Neuronal stem cell (in vitro differentiated cells): ENCODE measurements at regions not wholly inside any gene's neighbourhood (a gene's known extent, or its start where the extent isn't known, plus 50 kb on each side); places are given as distances from the start of the nearest gene placed in this dataset.

Experiments used
- DNase-seq: peaks from one replicate; pipeline ENCODE4 v3.0.0-alpha.2; 2013; ENCODE audit warnings: low spot score
- H2AFZ ChIP-seq: one replicate; pipeline ENCODE4 v1.6.1; 2013; ENCODE audit warnings: mild to moderate bottlenecking, low read length, inconsistent platforms
- H2AK5ac ChIP-seq: 2 replicates; pipeline ENCODE4 v1.6.1; 2013; ENCODE audit warnings: low read depth, mild to moderate bottlenecking, inconsistent platforms, low read length, moderate library complexity, mixed read lengths
- H2BK120ac ChIP-seq: 2 replicates; pipeline ENCODE4 v1.6.1; 2013; ENCODE audit warnings: low read depth, mild to moderate bottlenecking, inconsistent platforms, low read length, moderate library complexity, mixed read lengths
- H2BK12ac ChIP-seq: one replicate; pipeline ENCODE4 v1.6.1; 2013; ENCODE audit warnings: low read length, inconsistent platforms
- H2BK15ac ChIP-seq: 2 replicates; pipeline ENCODE4 v1.6.1; 2013; ENCODE audit warnings: mild to moderate bottlenecking, low read length, inconsistent platforms, mixed read lengths
- H2BK5ac ChIP-seq: one replicate; pipeline ENCODE4 v1.6.1; 2013; ENCODE audit warnings: inconsistent platforms, mild to moderate bottlenecking, low read length, moderate library complexity
- H3K14ac ChIP-seq: one replicate; pipeline ENCODE4 v1.6.1; 2013; ENCODE audit warnings: low read length, inconsistent platforms
- H3K18ac ChIP-seq: 2 replicates; pipeline ENCODE4 v1.6.1; 2013; ENCODE audit warnings: low read length, inconsistent platforms
- H3K23ac ChIP-seq: 2 replicates; pipeline ENCODE4 v1.6.1; 2013; ENCODE audit warnings: low read depth, mild to moderate bottlenecking, mixed read lengths, low read length, inconsistent platforms; ENCODE audit not compliant: poor library complexity
- H3K27ac ChIP-seq: replicated peaks from 3 replicates; pipeline ENCODE4 v1.5.1; 2013; ENCODE audit warnings: low read length, inconsistent platforms
- H3K27me3 ChIP-seq, 3 experiments: 2 replicates each; pipeline ENCODE4 v1.6.1; 2013; ENCODE audit warnings: low read length in 3 of 3, mild to moderate bottlenecking in 2 of 3, inconsistent platforms in 1 of 3, low read depth in 1 of 3, mixed read lengths in 1 of 3, moderate library complexity in 1 of 3; ENCODE audit not compliant: control insufficient read depth in 3 of 3, insufficient read depth in 3 of 3
- H3K36me3 ChIP-seq, 2 donors: replicated peaks in 1 of 2; 2 replicates each; pipeline ENCODE4 v1.6.1; 2013; ENCODE audit warnings: low read length in 2 of 2; ENCODE audit not compliant: control insufficient read depth in 2 of 2, insufficient read depth in 2 of 2
- H3K4ac ChIP-seq: 2 replicates; pipeline ENCODE4 v1.6.1; 2013; ENCODE audit warnings: inconsistent platforms, mild to moderate bottlenecking, low read length, moderate library complexity
- H3K4me1 ChIP-seq, 2 donors: 1 replicate in 1 of 2; 2 replicates in 1 of 2; pipeline ENCODE4 v1.6.1; 2013; ENCODE audit warnings: low read length in 2 of 2, low read depth in 1 of 2; ENCODE audit not compliant: control insufficient read depth in 2 of 2, insufficient read depth in 1 of 2
- H3K4me2 ChIP-seq: one replicate; pipeline ENCODE4 v1.6.1; 2013; ENCODE audit warnings: mild to moderate bottlenecking, low read length, inconsistent platforms; ENCODE audit not compliant: insufficient read depth, poor library complexity, severe bottlenecking
- H3K4me3 ChIP-seq, 2 donors: 2 replicates each; pipeline ENCODE4 v1.5.1; 2013; ENCODE audit warnings: low read length in 2 of 2, mild to moderate bottlenecking in 2 of 2, inconsistent platforms in 1 of 2, moderate library complexity in 1 of 2
- H3K79me1 ChIP-seq: one replicate; pipeline ENCODE4 v1.6.1; 2013; ENCODE audit warnings: low read depth, mild to moderate bottlenecking, inconsistent platforms, low read length, moderate library complexity
- H3K9ac ChIP-seq: one replicate; pipeline ENCODE4 v1.6.1; 2013; ENCODE audit warnings: mild to moderate bottlenecking, low read depth, low read length, inconsistent platforms; ENCODE audit not compliant: poor library complexity
- H3K9me3 ChIP-seq, 2 donors: replicated peaks in 1 of 2; 2 replicates each; pipeline versions ENCODE3 to v1.6.1; 2013; ENCODE audit warnings: low read length in 2 of 2, mild to moderate bottlenecking in 2 of 2, inconsistent platforms in 1 of 2, low read depth in 1 of 2, mixed read lengths in 1 of 2, moderate library complexity in 1 of 2; ENCODE audit not compliant: control insufficient read depth in 2 of 2, insufficient read depth in 1 of 2
- H4K8ac ChIP-seq: one replicate; pipeline ENCODE4 v1.6.1; 2013; ENCODE audit warnings: low read depth, mild to moderate bottlenecking, inconsistent platforms, low read length, moderate library complexity
- H4K91ac ChIP-seq: one replicate; pipeline ENCODE4 v1.6.1; 2013; ENCODE audit warnings: low read length, low read depth, mild to moderate bottlenecking, inconsistent platforms; ENCODE audit not compliant: poor library complexity
- WGBS, 2 donors: extraction: QIAGEN DNeasy Blood & Tissue Kit; methylation state at CpG; one replicate each; pipeline ENCODE4 v1.1.7; 2013; ENCODE audit warnings: missing lambda C conversion rate in 2 of 2, mixed read lengths in 1 of 2; ENCODE audit not compliant: insufficient read length in 2 of 2, insufficient replicate concordance in 1 of 2; ENCODE audit errors: extremely low coverage in 2 of 2; 5-methylcytosine and 5-hydroxymethylcytosine counted together

GRCh38 chr4:1559896-1560650 is 124.0 kb downstream of the FAM53A start:
- no peak overlapping the region for H3K4me2 ChIP-seq
- WGBS, 2 donors, result no CpG with 5 or more reads among the region's 40 CpGs
- peak overlapping the region; percentile 74 for H3K18ac ChIP-seq

GRCh38 chr4:1558205-1558604 is 125.9 kb downstream of the FAM53A start:
- Histone ChIP-seq H3K23ac (no peak overlapping the region), H3K4ac (no peak overlapping the region), H3K79me1 (no peaks in the 10 kb centered on the region), H3K4me1 (peaks cover 0 to 2% of the 10 kb centered on the region in 2 donors), H3K18ac (peak overlapping the region; percentile 52), H2BK12ac (peak overlapping the region; percentile 73), H2BK5ac (no peak overlapping the region), H3K14ac (no peak overlapping the region), H3K4me3 (no peak overlapping the region), H3K9me3 (no peaks in the 10 kb centered on the region), H2AFZ (no peak overlapping the region), H3K27me3 (peaks cover 0 to 41% (median 2%) of the 10 kb centered on the region in 3 experiments), H2BK120ac (no peak overlapping the region), H2AK5ac (peak overlapping the region; percentile 88), H4K91ac (no peak overlapping the region), H3K9ac (no peak overlapping the region), H4K8ac (no peak overlapping the region), H3K27ac (no peak overlapping the region), H3K4me2 (no peak overlapping the region), H3K36me3 (no peaks in the 10 kb centered on the region), H2BK15ac (no peak overlapping the region)
- DNase-seq, result no peak
- no CpG with 5 or more reads among the region's 10 CpGs for WGBS, 2 donors

More at GRCh38 chr4:1559896-1560650, 124.0 kb downstream of the FAM53A start:
- Histone ChIP-seq H3K14ac (no peak overlapping the region), H2BK15ac (peak overlapping the region; percentile 58), H4K91ac (no peak overlapping the region), H2BK120ac (no peak overlapping the region), H2BK12ac (no peak overlapping the region), H2BK5ac (peak overlapping the region; percentile 66), H3K27me3 (peaks cover 0 to 53% (median 2%) of the 10 kb centered on the region in 3 experiments), H3K79me1 (peaks cover 2% of the 10 kb centered on the region), H3K27ac (no peak overlapping the region), H3K36me3 (no peaks in the 10 kb centered on the region), H4K8ac (no peak overlapping the region), H2AK5ac (peak overlapping the region; percentile 32), H3K9me3 (no peaks in the 10 kb centered on the region), H2AFZ (no peak overlapping the region), H3K4me1 (peaks cover 0 to 2% of the 10 kb centered on the region in 2 donors), H3K4ac (no peak overlapping the region), H3K9ac (no peak overlapping the region), H3K4me3 (no peak overlapping the region), H3K23ac (peak overlapping the region; percentile 73)
- no peak for DNase-seq

- Histone ChIP-seq H2AK5ac (no peak overlapping the region), H4K8ac (no peak overlapping the region), H3K36me3 (no peaks in the 10 kb centered on the region), H3K79me1 (no peaks in the 10 kb centered on the region), H3K27ac (no peak overlapping the region), H2BK120ac (no peak overlapping the region), H3K27me3 (peaks cover 0 to 31% (median 2%) of the 10 kb centered on the region in 3 experiments), H3K9me3 (no peaks in the 10 kb centered on the region), H2BK12ac (no peak overlapping the region), H3K4me1 (peaks cover 0 to 2% of the 10 kb centered on the region in 2 donors), H3K4me3 (no peak overlapping the region), H3K4ac (no peak overlapping the region), H3K14ac (no peak overlapping the region), H2BK5ac (no peak overlapping the region), H3K9ac (no peak overlapping the region), H2BK15ac (no peak overlapping the region), H4K91ac (no peak overlapping the region), H3K18ac (no peak overlapping the region), H2AFZ (no peak overlapping the region), H3K23ac (no peak overlapping the region), H3K4me2 (no peak overlapping the region)
- DNase-seq, result no peak
- no CpG with 5 or more reads among the region's 13 CpGs for WGBS, 2 donors
Measured at GRCh38 chr4:1557221-1557597, 126.9 kb downstream of the FAM53A start.

- H2BK15ac ChIP-seq, result no peak overlapping the region
- H3K27me3 ChIP-seq, result peaks cover 0 to 30% (median 2%) of the 10 kb centered on the region in 3 experiments
- peak overlapping the region; percentile 74 for H2AK5ac ChIP-seq
- no peak overlapping the region for H3K4ac ChIP-seq
- no peak overlapping the region for H4K8ac ChIP-seq
- no peaks in the 10 kb centered on the region for H3K9me3 ChIP-seq
- DNase-seq, result no peak
- peak overlapping the region; percentile 71 for H3K18ac ChIP-seq
- H3K9ac ChIP-seq, result no peak overlapping the region
- peak overlapping the region; percentile 47 for H3K14ac ChIP-seq
- no CpG with 5 or more reads among the region's 31 CpGs for WGBS, 2 donors
- peak overlapping the region; percentile 43 for H3K4me2 ChIP-seq
- H2BK12ac ChIP-seq, result peak overlapping the region; percentile 22
- no peaks in the 10 kb centered on the region for H3K79me1 ChIP-seq
- no peak overlapping the region for H3K4me3 ChIP-seq
- no peak overlapping the region for H3K27ac ChIP-seq
- peak overlapping the region; percentile 53 for H2BK5ac ChIP-seq
- H3K36me3 ChIP-seq, result no peaks in the 10 kb centered on the region
- H4K91ac ChIP-seq, result no peak overlapping the region
- H3K23ac ChIP-seq, result peak overlapping the region; percentile 44
- H2BK120ac ChIP-seq, result no peak overlapping the region
- peaks cover 0 to 2% of the 10 kb centered on the region in 2 donors for H3K4me1 ChIP-seq
- H2AFZ ChIP-seq, result no peak overlapping the region
Measured at GRCh38 chr4:1556541-1557220, 127.4 kb downstream of the FAM53A start.
